Activated T-helper 1 cell treated with anti-CD3 and anti-CD28 coated beads, Interleukin-12 subunit alpha, Interleukin-12 subunit beta, Interleukin-2, Interleukin-4 antibody, amounts not matched to agents 30 ng/mL and 10 ng/mL and 1 ng/mL, durations not matched to agents 14 hours and 24 hours and 36 hours (primary cell): ENCODE measurements at regions not wholly inside any gene's neighbourhood (a gene's known extent, or its start where the extent isn't known, plus 50 kb on each side); places are given as distances from the start of the nearest gene placed in this dataset.
"Not testable (repeated sequence)": the region's sequence is repeated elsewhere in the genome, so short reads cannot be mapped to it uniquely, and the experiment has no call there.

ENCODE experiments used
- DNase-seq: peaks from one replicate; pipeline ENCODE4 v3.0.0; 2021; ENCODE audit warnings: low spot score
- H3K27ac Mint-ChIP-seq: one replicate; pipeline ENCODE4 v1.8.0; 2021; ENCODE audit warnings: mild to moderate bottlenecking, mixed read lengths
- H3K27me3 Mint-ChIP-seq: one replicate; pipeline ENCODE4 v1.8.0; 2022; ENCODE audit warnings: mild to moderate bottlenecking, moderate library complexity, mixed read lengths; ENCODE audit not compliant: insufficient read depth
- H3K36me3 Mint-ChIP-seq: one replicate; pipeline ENCODE4 v1.8.0; 2021; ENCODE audit warnings: low read depth, mixed read lengths
- H3K4me1 Mint-ChIP-seq: one replicate; pipeline ENCODE4 v1.8.0; 2021; ENCODE audit warnings: low read depth, mixed read lengths
- H3K4me3 Mint-ChIP-seq: one replicate; pipeline ENCODE4 v1.8.0; 2021; ENCODE audit warnings: mild to moderate bottlenecking, moderate library complexity, mixed read lengths
- H3K9me3 Mint-ChIP-seq: one replicate; pipeline ENCODE4 v1.8.0; 2021; ENCODE audit warnings: mixed read lengths
- intact Hi-C: fragments of 100-400 bp; cut with micrococcal nuclease; formaldehyde crosslinking; loops from one replicate; pipeline ENCODE4 v1.15.1; 2024

- no peak for DNase-seq
Observed at GRCh38 chr3:66552846-66553245, 52.0 kb upstream of the LRIG1 start.

GRCh38 chr3:66553441-66554113 lies 52.8 kb upstream of the LRIG1 start:
- Mint-ChIP-seq H3K9me3 (no peaks in the 10 kb centered on the region), H3K4me3 (no peak overlapping the region), H3K27ac (no peak overlapping the region), H3K36me3 (no peaks in the 10 kb centered on the region), H3K27me3 (peaks cover 3% of the 10 kb centered on the region), H3K4me1 (peaks cover 7% of the 10 kb centered on the region)
- intact Hi-C loops: no loop called here
- DNase-seq: no peak

More at GRCh38 chr3:66552846-66553245, 52.0 kb upstream of the LRIG1 start:
- Mint-ChIP-seq H3K36me3 (no peaks in the 10 kb centered on the region), H3K4me3 (no peak overlapping the region), H3K27me3 (peaks cover 5% of the 10 kb centered on the region), H3K9me3 (no peaks in the 10 kb centered on the region), H3K4me1 (peaks cover 7% of the 10 kb centered on the region), H3K27ac (no peak overlapping the region)
- intact Hi-C loops: no loop called here

- DNase-seq: no peak
- Mint-ChIP-seq H3K27ac (no peak overlapping the region), H3K4me1 (peaks cover 7% of the 10 kb centered on the region), H3K27me3 (peaks cover 5% of the 10 kb centered on the region), H3K4me3 (no peak overlapping the region), H3K9me3 (no peaks in the 10 kb centered on the region), H3K36me3 (no peaks in the 10 kb centered on the region)
- intact Hi-C loops: no loop called here
Observed at GRCh38 chr3:66554178-66554577, 53.4 kb upstream of the LRIG1 start.

- no peak for DNase-seq
- peaks cover 5% of the 10 kb centered on the region for H3K27me3 Mint-ChIP-seq
- peaks cover 2% of the 10 kb centered on the region for H3K9me3 Mint-ChIP-seq
- H3K36me3 Mint-ChIP-seq: no peaks in the 10 kb centered on the region
- H3K4me1 Mint-ChIP-seq: peaks cover 7% of the 10 kb centered on the region
- intact Hi-C loops: no loop called here
- H3K27ac Mint-ChIP-seq: no peak overlapping the region
- no peak overlapping the region for H3K4me3 Mint-ChIP-seq
Observed at GRCh38 chr3:66555214-66555844, 54.5 kb upstream of the LRIG1 start.

GRCh38 chr3:66557170-66557569 lies 56.3 kb upstream of the LRIG1 start:
- H3K4me3 Mint-ChIP-seq: no peak overlapping the region
- intact Hi-C loops: no loop called here
- peaks cover 2% of the 10 kb centered on the region for H3K36me3 Mint-ChIP-seq
- DNase-seq: no peak
- no peak overlapping the region for H3K27ac Mint-ChIP-seq
- H3K9me3 Mint-ChIP-seq: peaks cover 6% of the 10 kb centered on the region
- H3K27me3 Mint-ChIP-seq: peaks cover 5% of the 10 kb centered on the region
- peaks cover 7% of the 10 kb centered on the region for H3K4me1 Mint-ChIP-seq

DNA sequence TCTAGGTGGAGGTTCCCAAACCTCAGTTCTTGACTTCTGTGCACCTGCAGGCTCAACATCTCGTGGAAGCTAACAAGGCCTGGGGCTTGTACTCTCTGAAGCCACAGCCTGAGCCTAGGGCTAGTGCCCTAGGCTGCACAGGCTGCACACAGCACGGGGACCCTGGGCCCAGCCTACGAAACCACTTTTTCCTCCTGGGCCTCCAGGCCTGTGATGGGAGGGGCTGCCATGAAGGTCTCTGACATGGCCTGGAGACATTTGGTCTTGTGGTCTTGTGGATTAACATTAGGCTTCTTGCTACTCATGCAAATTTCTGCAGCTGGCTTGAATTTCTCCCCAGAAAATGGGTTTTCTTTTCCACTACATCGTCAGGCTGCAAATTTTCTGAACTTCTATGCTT lies 59.1 kb upstream of the LRIG1 start:
- H3K27ac Mint-ChIP-seq, H3K9me3 Mint-ChIP-seq, H3K36me3 Mint-ChIP-seq, DNase-seq, H3K4me1 Mint-ChIP-seq, intact Hi-C loops, H3K27me3 Mint-ChIP-seq, H3K4me3 Mint-ChIP-seq: not testable (repeated sequence)

- H3K4me3 Mint-ChIP-seq: no peak overlapping the region
Observed at GRCh38 chr3:66561367-66561766, 60.5 kb upstream of the LRIG1 start.

GRCh38 chr3:66565301-66565700 lies 64.5 kb upstream of the LRIG1 start:
- Mint-ChIP-seq H3K27ac (no peak overlapping the region), H3K4me1 (no peaks in the 10 kb centered on the region), H3K27me3 (peaks cover 9% of the 10 kb centered on the region), H3K4me3 (no peak overlapping the region), H3K36me3 (peaks cover 2% of the 10 kb centered on the region), H3K9me3 (peaks cover 4% of the 10 kb centered on the region)
- intact Hi-C loops: no loop called here
- DNase-seq: no peak

More at GRCh38 chr3:66561367-66561766, 60.5 kb upstream of the LRIG1 start:
- H3K27me3 Mint-ChIP-seq: peaks cover 10% of the 10 kb centered on the region
- intact Hi-C loops: no loop called here
- no peaks in the 10 kb centered on the region for H3K4me1 Mint-ChIP-seq
- H3K36me3 Mint-ChIP-seq: peaks cover 2% of the 10 kb centered on the region
- DNase-seq: no peak
- no peak overlapping the region for H3K27ac Mint-ChIP-seq
- peaks cover 6% of the 10 kb centered on the region for H3K9me3 Mint-ChIP-seq

DNA sequence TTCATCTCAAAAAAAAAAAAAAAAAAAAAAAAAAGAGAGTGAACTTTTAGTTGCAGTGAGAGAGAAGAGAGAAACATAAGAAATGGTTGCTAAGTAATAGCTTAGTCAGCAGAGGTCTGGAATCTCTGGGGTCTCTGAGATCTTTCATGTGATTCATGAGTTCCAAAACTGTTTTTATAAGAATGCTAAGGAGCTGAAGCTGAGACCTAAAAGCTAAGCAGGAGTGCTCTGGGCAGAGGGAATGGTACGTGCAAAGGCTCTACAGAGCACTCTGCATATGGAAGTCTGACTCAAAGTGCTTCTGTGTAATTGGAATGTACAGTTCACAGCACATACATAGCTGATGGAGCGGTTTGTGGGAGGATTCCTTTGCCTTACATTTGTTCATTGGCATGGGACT lies 66.3 kb upstream of the LRIG1 start:
- Mint-ChIP-seq H3K36me3 (no peaks in the 10 kb centered on the region), H3K9me3 (no peaks in the 10 kb centered on the region), H3K27ac (no peak overlapping the region), H3K27me3 (peaks cover 10% of the 10 kb centered on the region), H3K4me3 (no peak overlapping the region), H3K4me1 (no peaks in the 10 kb centered on the region)
- intact Hi-C loops: no loop called here
- no peak for DNase-seq

DNA sequence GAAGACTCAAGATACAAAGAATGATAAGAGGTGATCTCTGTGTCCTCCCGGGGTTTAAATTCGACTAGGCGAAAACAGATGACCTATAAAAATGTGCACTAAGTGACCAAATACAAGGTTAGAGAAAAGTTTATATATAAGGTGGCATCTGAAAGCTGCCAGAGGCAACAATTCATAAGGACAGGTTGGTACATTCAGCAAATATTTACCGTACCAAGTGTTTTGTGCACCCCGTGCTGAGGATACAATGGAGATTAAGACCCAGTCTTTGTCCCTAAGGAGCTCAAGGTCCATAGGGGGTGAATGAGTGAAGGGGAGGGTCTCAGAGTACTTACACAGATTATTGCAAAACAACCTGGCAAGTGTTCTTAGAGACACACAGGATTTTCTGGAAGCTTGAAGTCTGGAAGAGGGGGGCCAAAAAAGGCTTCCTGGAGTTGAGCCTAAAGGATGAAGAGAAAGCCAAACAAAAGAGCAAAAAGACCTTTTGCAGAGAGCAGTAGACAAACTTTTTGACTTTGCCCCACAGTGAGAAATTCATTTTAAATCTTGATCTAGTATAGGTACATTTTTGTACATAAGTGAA lies 71.4 kb upstream of the LRIG1 start:
- Mint-ChIP-seq H3K4me1 (no peaks in the 10 kb centered on the region), H3K27me3 (peaks cover 1% of the 10 kb centered on the region), H3K27ac (no peak overlapping the region), H3K4me3 (no peak overlapping the region), H3K36me3 (no peaks in the 10 kb centered on the region), H3K9me3 (no peaks in the 10 kb centered on the region)
- intact Hi-C loops: no loop called here
- DNase-seq: no peak

DNA sequence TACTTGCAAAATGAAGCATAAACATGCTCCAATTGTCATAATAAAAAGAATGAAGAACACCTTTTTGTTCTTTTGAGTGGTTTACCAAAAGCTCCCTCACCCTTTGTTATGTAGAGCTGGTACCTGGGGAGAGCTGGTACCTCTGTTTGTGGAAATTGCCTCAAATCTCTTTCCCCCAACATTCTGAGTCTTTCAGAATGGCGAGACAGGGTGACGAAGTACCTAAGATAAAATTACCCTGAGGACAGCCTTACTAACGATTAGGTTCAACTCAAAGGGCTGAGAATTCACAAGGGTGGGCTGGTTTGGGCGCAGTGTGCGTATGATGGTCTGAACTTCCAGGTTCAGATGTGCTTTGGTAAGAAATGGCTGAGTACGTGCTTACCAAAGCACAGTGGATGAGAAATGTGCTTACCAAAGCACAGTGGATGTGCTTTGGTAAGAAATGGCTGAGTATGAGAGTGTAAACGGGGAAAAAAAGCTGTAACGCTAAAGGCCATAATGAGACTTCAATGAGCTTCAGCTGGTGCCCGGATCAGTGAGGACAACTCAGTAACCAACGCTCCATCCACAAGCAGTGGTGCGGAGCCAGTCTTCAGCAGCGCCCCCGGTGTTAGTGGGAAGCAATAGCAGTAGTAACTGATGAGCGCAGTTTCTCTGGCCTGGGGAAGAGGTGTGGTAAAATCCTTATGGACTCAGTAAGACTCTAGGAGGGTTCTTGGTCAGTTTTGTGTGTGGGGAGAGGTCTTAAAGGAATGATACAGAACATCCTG lies 72.3 kb upstream of the LRIG1 start:
- no peaks in the 10 kb centered on the region for H3K4me1 Mint-ChIP-seq
- H3K27ac Mint-ChIP-seq: no peak overlapping the region
- DNase-seq: no peak
- intact Hi-C loops: no loop called here
- H3K9me3 Mint-ChIP-seq: no peaks in the 10 kb centered on the region
- no peaks in the 10 kb centered on the region for H3K36me3 Mint-ChIP-seq
- H3K27me3 Mint-ChIP-seq: peaks cover 1% of the 10 kb centered on the region
- H3K4me3 Mint-ChIP-seq: no peak overlapping the region

GRCh38 chr3:66574091-66574490 lies 73.3 kb upstream of the LRIG1 start:
- Mint-ChIP-seq H3K27me3 (peaks cover 1% of the 10 kb centered on the region), H3K36me3 (no peaks in the 10 kb centered on the region), H3K27ac (no peak overlapping the region), H3K4me1 (no peaks in the 10 kb centered on the region), H3K4me3 (no peak overlapping the region), H3K9me3 (no peaks in the 10 kb centered on the region)
- no peak for DNase-seq
- intact Hi-C loops: no loop called here
